NCI-H1930 (cell line): ENCODE measurements at regions not wholly inside any gene's neighbourhood (a gene's known extent, or its start where the extent isn't known, plus 50 kb on each side); places are given as distances from the start of the nearest gene placed in this dataset.
"Not testable (repeated sequence)": the region's sequence is repeated elsewhere in the genome, so short reads cannot be mapped to it uniquely, and the experiment has no call there.

ENCODE experiments used
- DNase-seq, 2 experiments: peaks; one replicate each; lab custom pipeline; 2025; lab: John Stamatoyannopoulos, UW

- no peak for DNase-seq
These were observed 378.0 kb upstream of the SPRY2 start for GRCh38 chr13:80718970-80719369.

- DNase-seq: no peak
These were observed 376.9 kb upstream of the SPRY2 start for GRCh38 chr13:80717776-80718175.

GRCh38 chr13:80716610-80717081 lies 375.7 kb upstream of the SPRY2 start:
- no peak for DNase-seq

GRCh38 chr13:80712026-80712425 lies 371.1 kb upstream of the SPRY2 start:
- DNase-seq: no peak

GRCh38 chr13:80708791-80709190 lies 367.9 kb upstream of the SPRY2 start:
- DNase-seq: no peak

GRCh38 chr13:80707000-80707983 lies 366.4 kb upstream of the SPRY2 start:
- DNase-seq: no peak

GRCh38 chr13:80706164-80706471 lies 365.2 kb upstream of the SPRY2 start:
- DNase-seq: no peak

- no peak for DNase-seq
These were observed 364.6 kb upstream of the SPRY2 start for GRCh38 chr13:80705371-80706163.

GRCh38 chr13:80704369-80704768 lies 363.4 kb upstream of the SPRY2 start:
- DNase-seq: no peak

- DNase-seq: no peak
These were observed 354.9 kb upstream of the SPRY2 start for GRCh38 chr13:80695841-80696240.

GRCh38 chr13:80691814-80692213 lies 350.9 kb upstream of the SPRY2 start:
- DNase-seq: not testable (repeated sequence)

- DNase-seq: no peak
These were observed 349.3 kb upstream of the SPRY2 start for GRCh38 chr13:80690208-80690607.

GRCh38 chr13:80688593-80688992 lies 347.7 kb upstream of the SPRY2 start:
- DNase-seq: no peak

GRCh38 chr13:80685942-80686341 lies 345.0 kb upstream of the SPRY2 start:
- DNase-seq: no peak

GRCh38 chr13:80684217-80684991 lies 343.5 kb upstream of the SPRY2 start:
- no peak for DNase-seq

- no peak for DNase-seq
These were observed 339.9 kb upstream of the SPRY2 start for GRCh38 chr13:80680786-80681366.

- DNase-seq: no peak
These were observed 338.5 kb upstream of the SPRY2 start for GRCh38 chr13:80679423-80679822.

GRCh38 chr13:80677227-80677626 lies 336.3 kb upstream of the SPRY2 start:
- DNase-seq: no peak

GRCh38 chr13:80675442-80675841 lies 334.5 kb upstream of the SPRY2 start:
- DNase-seq: not testable (repeated sequence)

GRCh38 chr13:80671773-80672172 lies 330.8 kb upstream of the SPRY2 start:
- no peak for DNase-seq

- DNase-seq: no peak
These were observed 328.2 kb upstream of the SPRY2 start for GRCh38 chr13:80669112-80669511.

- DNase-seq: no peak
These were observed 327.5 kb upstream of the SPRY2 start for GRCh38 chr13:80668452-80668851.
